NCI-H226 (cell line): ENCODE measurements at regions not wholly inside any gene's neighbourhood (a gene's known extent, or its start where the extent isn't known, plus 50 kb on each side); places are given as distances from the start of the nearest gene placed in this dataset.

Experiments used
- DNase-seq: peaks from one replicate; pipeline ENCODE4 v3.0.0-alpha.2; 2015

GRCh38 chr11:92626624-92627023, 342.8 kb upstream of the MTNR1B start:
- no peak for DNase-seq

DNA sequence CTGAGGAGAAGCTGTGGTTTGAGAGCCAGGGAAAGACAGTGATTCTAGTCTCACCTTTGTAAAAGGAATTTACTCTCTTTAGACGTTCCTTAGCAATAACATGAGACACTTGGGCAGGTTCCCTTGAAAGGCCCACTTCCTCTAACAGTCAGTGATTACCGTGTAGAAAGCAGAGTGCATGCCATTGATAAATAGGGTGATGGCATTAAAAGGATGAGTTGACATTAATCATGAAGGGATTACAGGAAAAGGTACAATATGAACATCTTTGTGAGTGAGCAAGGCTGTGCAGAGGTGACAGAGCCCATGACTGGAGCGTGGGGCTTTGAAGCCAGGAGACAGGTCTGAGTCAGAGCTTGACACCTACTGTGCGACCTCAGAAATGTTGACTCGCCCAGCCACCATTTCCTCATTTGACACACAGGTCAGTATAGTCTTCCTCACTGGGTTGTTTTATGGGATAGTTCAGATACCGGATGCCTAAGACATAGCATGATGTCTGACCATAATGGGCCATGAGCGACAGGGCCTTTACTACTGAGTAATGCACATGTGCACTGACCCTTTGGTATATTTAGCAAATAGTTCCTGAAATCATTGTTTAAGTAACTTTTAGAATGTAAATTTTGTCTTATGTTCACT, 341.7 kb upstream of the MTNR1B start:
- DNase-seq, result peak; percentile 10

DNA sequence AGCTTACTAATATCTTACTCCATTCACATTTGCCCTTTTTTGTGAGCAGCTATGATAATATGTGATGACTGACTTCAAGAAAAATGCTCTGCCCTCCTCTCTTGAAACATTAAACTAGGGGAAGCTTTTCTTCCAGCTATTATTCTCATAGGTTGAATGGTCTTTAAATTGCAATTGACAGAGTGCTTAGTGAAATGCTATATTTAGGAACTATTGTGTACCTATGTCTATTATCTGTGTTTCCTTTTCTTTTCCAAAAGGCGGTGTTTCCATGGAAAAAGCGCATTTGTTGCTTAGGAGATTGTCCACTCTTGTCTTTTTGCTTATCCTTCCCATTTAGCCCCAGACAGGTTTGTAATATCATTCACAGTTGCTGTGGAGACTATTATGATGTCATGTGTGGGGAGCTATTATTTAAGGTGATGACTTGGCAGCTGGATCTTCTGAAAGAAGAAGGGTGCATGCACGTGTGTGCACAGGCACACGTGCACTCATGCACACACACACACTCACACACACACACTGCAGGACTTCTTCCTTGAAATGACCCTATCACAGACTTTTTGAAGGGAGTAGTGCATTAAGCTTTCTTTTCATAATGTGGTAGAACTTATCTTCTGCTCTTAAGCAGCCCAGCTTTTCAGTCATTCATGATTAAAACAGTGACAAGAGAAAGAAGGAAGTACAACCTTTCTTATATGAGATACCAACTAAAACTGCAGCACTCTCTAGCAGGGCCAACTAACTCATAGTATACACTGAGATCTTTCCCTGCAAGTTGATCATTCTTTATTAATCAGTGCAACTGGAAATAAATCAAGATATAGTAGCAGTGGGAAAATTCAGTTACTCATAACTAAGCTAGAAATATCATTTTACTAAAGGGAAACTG, 340.8 kb upstream of the MTNR1B start:
- DNase-seq, result peak; percentile 24

DNA sequence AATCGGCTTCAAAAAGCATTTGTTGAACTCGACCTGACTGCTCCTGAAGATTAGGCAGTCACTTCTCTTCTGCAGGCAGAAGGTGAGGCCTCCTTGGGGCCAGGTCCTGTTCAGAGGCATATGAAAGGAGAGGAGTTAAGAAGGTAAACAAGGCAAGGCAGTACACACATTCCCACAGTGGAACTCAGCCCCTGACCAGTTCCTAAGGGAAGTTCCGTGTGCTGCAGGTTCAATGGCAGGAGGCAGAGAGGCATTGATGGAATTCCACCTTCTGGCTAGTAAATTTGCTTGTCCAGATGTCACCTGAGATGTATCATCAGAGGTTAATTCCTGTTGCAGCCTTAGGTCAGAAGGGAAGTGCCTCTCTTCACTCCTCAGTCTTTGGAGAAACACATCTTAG, 337.0 kb upstream of the MTNR1B start:
- DNase-seq, result no peak

- DNase-seq, result no peak
Measured at GRCh38 chr11:92633820-92634219, 335.6 kb upstream of the MTNR1B start.

DNA sequence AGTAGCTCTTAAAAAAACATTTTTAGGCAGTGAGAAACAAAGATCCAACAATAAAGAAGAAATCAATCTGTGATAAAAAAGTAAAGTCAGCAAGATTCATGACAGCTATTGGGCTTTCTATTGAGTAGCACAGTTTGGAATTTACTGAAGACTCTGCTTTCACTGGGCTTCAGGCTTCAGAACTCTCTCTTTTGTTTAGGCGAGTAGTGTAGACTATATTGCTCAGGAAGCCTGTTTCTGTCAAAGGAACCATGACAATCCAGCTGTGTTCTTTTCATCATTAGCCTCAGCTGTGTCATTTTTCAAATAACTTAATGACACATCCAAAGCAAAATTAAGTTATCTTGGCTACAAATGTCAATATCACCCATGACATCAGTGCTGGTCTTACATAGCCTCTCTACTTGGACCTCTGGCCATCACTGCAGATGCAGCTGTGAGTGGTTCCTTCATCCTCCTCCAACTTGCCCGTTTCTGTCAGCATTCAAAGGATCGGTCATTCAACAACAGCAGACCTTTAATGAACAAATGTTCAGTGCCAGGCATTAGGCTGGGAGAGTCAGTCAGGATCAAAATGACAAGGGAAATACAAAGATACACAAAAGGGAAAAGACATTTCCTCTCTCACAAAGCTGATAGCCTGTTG, 332.8 kb upstream of the MTNR1B start:
- no peak for DNase-seq

DNA sequence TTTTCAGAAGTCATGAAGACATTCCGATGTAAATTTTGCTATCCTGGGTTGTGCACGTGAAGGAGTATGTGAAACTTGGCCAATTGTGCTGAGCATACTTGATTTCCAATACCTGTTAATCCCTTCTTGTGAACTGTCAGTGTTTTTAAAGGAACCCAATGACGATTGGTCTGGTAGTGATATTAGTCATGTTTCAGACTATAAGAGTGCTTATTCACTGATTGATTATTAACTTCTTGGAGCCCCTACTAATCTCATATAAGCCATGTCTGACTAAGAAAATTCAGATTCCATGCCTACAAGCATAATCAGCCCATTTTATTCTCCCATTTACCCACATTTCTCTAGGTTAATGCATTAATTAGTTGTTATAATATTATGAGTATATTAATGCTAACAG, 330.8 kb upstream of the MTNR1B start:
- DNase-seq, result no peak

- DNase-seq, result no peak
Measured at GRCh38 chr11:92642177-92642931, 327.1 kb upstream of the MTNR1B start.

- no peak for DNase-seq
Measured at GRCh38 chr11:92643827-92644226, 325.6 kb upstream of the MTNR1B start.

DNA sequence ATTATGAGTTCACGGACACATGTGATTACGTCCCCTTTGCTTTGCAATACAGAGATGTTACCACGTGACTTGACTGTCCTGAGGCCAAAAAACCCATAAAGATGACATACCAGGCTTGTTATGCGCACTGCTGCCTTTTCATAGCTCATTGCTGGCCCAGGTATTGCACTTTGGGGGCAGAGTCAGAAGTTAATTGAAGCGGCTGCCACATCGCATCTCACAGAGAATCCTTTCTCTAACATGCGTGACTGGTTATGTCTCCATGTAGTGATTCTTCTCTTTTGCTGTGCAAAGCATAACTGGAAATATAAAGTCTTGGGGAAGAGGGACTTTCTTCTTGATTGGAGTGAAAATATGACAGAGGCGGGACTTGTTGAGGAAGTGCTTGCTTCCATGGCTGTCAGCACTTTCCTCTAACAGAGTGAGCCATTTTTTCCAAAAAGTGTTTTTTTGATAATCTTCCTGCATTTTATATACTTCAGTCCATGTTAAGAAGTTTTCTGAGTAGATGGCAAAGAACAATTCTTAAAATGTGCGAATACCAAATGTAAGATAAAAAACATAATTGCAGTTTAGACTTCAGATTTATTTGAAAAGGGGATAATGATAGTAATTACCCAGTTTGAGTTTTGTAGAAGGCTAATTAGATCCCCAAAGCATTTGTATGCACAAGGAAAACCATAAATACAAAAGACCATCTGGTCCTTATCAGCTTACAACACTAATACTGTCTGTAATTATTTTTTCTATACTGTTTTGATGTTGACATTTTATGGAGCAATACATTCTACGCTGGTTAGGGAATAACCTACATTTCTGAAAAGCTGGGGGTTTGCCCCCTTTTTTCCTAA, 324.6 kb upstream of the MTNR1B start:
- DNase-seq, result no peak

GRCh38 chr11:92651159-92651558, 318.3 kb upstream of the MTNR1B start:
- no peak for DNase-seq

DNA sequence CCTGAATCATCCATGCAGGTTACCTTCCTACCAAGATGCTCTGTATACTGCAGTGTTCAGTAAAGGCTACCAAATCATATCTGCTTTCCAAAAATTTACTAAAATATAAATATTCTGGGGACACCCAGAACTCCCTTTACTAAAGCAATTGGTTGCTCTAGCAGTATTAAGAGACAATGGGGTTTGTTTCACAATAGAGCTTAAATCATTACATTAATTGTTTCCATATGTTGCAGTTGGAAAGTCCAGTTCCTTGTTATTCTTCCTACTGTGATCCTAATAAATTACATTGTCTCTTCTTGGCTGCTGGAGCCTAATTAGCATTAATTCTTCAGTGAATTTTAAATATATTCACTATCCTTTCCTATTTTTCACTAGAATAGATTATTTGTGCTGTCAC, 316.0 kb upstream of the MTNR1B start:
- no peak for DNase-seq

DNA sequence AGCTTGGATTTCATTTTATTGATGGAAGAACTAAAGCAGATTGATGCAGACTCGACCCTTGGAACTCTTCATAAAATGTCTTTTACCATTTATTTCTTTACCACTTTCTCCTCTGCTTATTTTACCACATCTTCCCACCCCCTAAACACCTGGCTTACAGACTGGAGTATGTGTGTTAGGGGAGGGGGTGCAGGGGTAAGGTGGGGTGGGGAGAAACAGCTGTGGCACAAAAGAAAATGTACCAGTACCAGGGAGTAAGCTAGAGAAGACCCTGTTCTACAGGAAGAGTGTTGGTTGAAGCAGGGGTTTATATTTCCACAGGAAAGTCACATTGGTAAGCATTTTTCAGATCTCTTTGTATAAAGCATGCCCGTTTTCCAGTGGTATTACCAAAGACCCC, 312.7 kb upstream of the MTNR1B start:
- DNase-seq, result no peak

DNA sequence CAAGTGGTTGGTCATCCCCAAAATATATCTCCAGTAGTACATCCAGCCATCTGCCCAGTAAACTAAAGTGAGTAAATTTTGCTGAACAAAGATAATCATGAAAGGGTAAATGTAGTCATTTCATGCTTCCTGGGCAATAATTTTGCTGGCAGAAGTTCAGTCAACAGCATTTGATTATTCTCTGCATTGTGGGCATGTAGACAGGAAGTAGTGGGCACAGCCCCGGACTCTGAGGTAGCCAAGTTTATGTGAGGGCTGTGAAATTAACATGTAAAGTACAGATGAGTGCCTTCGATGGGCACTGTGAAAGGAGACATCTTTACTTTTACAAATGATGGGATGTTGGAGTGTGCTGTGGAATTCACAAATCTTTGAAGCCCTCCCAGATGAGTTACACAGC, 312.2 kb upstream of the MTNR1B start:
- DNase-seq, result no peak

DNA sequence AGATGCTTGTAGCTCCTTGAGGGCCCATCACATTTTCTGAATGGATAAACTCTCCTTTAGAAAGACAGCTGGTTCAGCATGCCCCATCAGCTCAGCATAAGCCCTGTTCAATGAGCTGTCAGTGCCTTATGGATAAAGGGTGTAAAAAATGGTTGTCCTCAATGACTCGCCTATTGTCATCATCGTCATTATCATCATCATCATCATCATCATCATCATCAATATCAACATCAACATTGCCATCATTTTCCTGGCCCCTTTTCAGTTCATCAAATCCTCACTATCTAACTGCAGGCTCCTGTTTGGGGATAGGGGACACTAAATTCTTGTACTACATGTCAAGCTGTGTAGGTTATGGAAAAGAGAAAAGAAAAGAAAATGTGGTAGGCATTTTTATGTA, 310.7 kb upstream of the MTNR1B start:
- no peak for DNase-seq

DNA sequence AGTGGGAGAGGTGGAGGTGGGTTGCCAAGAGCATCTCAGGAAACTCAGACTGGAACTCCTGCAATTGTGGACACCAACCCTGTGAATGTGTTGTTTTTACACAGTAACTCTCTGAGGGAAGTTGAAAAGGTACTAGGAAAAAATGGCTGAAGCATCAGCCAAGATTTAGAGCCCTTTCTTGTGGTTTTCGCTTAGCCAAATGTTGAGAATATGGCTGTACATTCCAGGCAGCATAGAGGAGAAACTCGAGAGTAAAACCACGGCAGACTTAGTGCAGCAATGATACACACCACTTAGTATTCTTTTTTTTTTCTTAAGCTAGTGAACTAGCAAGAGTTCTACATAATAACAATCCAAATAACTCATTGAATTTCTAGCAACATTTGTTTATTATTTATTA, 309.7 kb upstream of the MTNR1B start:
- DNase-seq, result no peak

GRCh38 chr11:92662601-92663360, 306.7 kb upstream of the MTNR1B start:
- DNase-seq, result no peak

DNA sequence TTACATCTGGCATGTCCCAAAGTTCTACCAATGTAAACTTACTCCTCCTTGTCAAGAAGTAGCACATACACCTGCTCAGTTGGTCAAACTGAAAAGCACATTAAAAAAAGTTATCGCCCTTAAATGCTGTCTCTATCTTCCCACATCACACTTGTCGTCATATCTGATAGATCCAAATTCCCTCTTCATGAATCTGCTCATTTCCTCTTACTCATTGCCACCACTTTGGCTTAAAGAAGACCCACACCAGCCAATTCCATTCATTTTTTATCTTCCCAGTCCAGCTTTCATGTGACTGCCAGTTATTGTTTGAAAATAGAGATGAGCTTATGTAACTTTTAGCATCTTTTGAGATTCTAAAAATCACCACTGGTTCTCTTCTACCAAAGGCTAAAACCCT, 305.9 kb upstream of the MTNR1B start:
- DNase-seq, result no peak

- DNase-seq, result no peak
Measured at GRCh38 chr11:92667486-92668152, 301.8 kb upstream of the MTNR1B start.

DNA sequence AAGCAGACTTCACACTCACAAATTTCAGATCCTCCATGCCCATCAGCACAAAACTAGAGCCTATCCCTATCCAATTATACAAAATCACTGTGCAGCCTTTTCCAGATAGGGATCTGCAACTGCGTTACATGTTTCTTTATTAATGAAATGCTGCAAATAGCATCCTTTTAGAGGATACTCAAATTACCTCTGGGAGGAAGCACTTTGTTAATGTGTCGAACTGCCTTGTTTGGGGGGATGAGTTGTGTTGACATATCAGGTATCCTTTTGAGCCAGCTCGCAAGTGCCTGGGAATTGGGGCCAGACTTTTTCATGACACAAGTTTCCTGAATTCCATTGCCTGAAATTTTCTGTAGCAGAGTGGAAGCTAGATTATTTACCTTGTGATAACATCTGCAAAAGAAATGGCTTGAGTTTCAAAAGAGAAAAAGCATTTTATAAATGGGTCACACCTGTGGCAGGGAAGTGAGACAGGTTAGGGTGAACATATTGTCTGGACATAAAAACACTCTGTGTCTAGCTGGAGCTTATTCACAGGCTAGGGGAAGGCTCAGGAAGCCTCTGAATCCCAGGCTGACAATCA, 299.1 kb upstream of the MTNR1B start:
- no peak for DNase-seq

DNA sequence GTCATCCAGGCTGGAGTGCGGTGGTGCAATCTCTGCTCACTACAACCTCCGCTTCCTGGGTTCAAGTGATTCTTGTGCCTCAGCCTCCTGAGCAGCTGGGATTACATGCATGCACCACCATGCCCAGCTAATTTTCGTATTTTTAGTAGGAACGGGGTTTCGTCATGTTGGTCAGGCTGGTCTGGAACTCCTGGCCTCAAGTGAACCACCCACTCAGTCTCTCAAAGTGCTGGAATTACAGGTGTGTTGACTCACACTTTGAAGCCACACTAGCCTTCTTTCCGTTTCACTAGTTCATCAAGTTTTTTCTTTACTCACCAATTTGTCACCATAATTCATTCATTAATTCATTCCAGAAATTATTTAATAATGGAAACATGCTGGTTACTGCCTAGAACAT, 298.4 kb upstream of the MTNR1B start:
- DNase-seq, result no peak
